ENCODE measurements at regions not wholly inside any gene's neighbourhood (a gene's known extent, or its start where the extent isn't known, plus 50 kb on each side); places are given as distances from the start of the nearest gene placed in this dataset.

DNA sequence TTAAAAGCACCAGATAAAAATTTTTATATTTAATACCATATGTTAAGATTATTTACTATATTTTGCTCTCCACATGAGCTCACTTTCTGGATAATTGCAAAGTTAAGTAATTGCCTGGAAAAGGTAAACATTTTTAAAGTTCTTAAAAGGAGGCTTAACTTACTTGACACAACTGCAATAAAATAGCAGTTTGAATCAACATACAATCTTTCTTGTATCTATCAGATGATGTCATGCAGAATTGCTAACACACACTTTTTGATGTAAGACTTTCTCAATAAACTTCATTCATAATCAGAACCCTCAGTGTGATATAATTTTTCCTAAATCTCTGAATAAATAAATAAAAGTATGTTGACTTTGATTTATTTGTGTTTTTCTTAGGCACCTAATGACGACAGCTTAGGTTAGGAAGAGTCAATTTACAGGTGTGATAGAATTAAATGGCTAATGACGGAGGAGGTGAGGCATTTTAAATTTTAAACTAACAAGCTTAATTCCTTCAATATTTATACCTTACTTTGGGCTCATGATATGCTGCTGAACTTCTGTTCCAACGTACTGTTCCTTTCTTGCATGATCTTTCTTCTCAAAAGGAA lies 99.5 kb downstream of the LYPLAL1 start:
- in situ Hi-C loops (cut with MboI; ENCODE audit: low sequenced_read_pairs, unreplicated experiment), result no loop called here
- DNase-seq (ENCODE audit: low spot score), result no peak
- TF ChIP-seq CTCF (IDR thresholded peaks at IDR 0.05; ENCODE audit: borderline replicate concordance, control extremely low read depth, extremely low read depth, insufficient read depth, missing control alignments), result no peak

DNA sequence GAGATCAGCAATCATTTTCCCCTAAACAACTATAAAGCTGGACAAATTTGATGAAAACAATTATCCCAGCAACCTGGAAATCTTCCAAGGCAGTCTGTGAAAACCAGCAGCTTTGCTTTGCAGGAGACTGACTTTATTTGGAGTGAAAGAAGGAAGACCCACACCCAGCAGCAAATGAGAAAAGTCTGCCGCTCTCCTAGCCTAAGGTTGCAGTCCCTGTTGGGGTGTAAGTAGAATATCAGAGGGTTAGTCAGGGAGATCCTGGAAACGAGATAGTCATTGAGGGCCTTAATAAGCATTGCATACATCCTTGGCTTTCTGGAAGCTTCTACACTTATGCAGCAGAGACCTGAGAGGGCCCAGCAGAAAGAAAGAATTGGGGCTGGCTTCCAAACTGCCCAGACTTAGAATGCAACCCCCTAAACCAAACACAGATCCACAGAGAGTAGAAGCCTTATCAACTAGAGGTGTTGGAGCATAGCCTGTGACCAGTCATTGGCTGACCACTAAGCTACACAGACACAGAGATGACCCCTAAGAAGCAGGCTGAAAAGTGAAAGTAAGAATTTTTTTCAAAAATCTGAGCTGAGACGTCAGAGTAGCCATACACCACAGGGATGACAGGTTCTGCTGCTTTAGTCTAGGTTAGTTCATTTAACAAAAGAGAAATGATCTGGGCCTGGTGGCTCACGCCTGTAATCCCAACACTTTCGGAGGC lies 98.3 kb downstream of the LYPLAL1 start:
- no peak for DNase-seq (ENCODE audit: low spot score)
- TF ChIP-seq CTCF (IDR thresholded peaks at IDR 0.05; ENCODE audit: borderline replicate concordance, control extremely low read depth, extremely low read depth, insufficient read depth, missing control alignments), result no peak
- in situ Hi-C loops (cut with MboI; ENCODE audit: low sequenced_read_pairs, unreplicated experiment), result no loop called here

DNA sequence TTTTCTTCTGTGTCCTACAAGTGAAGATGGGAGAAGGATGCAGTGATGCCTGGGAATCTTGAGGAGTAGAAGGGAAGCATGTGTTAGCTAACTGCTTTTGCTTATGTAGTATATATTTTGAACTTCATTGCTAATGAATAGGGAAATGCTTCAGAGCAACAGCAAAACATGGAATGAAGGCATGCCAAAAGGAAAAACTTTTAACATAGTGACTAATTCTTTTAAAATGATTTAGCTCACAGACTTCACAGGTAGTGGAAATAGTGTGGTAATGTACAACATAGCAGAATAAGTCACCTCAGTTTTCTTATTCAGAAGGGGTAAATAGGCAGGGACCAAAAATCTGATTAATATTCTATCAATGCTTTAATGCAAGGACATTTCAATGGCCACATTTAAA lies 95.5 kb downstream of the LYPLAL1 start:
- in situ Hi-C loops (cut with MboI; ENCODE audit: low sequenced_read_pairs, unreplicated experiment), result no loop called here
- no peak for DNase-seq (ENCODE audit: low spot score)
- TF ChIP-seq CTCF (IDR thresholded peaks at IDR 0.05; ENCODE audit: borderline replicate concordance, control extremely low read depth, extremely low read depth, insufficient read depth, missing control alignments), result no peak

- DNase-seq (ENCODE audit: low spot score), result no peak
- in situ Hi-C loops (cut with MboI; ENCODE audit: low sequenced_read_pairs, unreplicated experiment), result no loop called here
- no peak for TF ChIP-seq CTCF (IDR thresholded peaks at IDR 0.05; ENCODE audit: borderline replicate concordance, control extremely low read depth, extremely low read depth, insufficient read depth, missing control alignments)
Observed at GRCh38 chr1:219266524-219266923, 92.8 kb downstream of the LYPLAL1 start.

GRCh38 chr1:219265026-219265515 lies 91.4 kb downstream of the LYPLAL1 start:
- TF ChIP-seq CTCF (IDR thresholded peaks at IDR 0.05; ENCODE audit: borderline replicate concordance, control extremely low read depth, extremely low read depth, insufficient read depth, missing control alignments), result no peak
- in situ Hi-C loops (cut with MboI; ENCODE audit: low sequenced_read_pairs, unreplicated experiment), result no loop called here
- no peak for DNase-seq (ENCODE audit: low spot score)

- no peak for DNase-seq (ENCODE audit: low spot score)
- no peak for TF ChIP-seq CTCF (IDR thresholded peaks at IDR 0.05; ENCODE audit: borderline replicate concordance, control extremely low read depth, extremely low read depth, insufficient read depth, missing control alignments)
- in situ Hi-C loops (cut with MboI; ENCODE audit: low sequenced_read_pairs, unreplicated experiment), result no loop called here
Observed at GRCh38 chr1:219264561-219264960, 90.9 kb downstream of the LYPLAL1 start.
